ENCODE measurements at regions not wholly inside any gene's neighbourhood (a gene's known extent, or its start where the extent isn't known, plus 50 kb on each side); places are given as distances from the start of the nearest gene placed in this dataset.

DNA sequence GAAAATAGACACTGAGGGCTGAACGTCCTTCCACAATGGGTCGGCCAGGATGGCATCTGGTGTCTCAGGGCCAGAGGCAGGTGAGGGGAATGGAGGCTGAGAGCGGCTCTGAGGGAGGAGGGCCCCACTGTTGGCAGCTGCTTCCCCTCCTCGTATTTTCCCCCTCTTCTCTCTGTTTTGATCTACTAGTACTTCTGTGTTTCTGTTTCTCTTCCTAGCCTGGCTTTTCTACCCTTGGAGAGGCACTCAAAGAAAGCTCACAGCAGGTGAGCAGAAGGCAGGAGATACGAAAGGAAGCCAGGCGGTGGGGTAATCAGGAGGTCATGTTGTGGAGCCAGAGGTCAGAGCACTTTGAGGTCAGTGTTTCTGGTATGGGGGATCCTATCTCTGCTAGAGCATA, 151.8 kb upstream of the GATB start:
- no peak for DNase-seq (ENCODE audit: low spot score in 2 of 2)
- Histone ChIP-seq H3K36me3 (replicated peaks) (no peaks in the 10 kb centered on the region), H3K27me3 (ENCODE audit: low read depth) (no peaks in the 10 kb centered on the region), H3K4me3 (no peak overlapping the region), H3K4me1 (no peaks in the 10 kb centered on the region), H3K9me3 (no peaks in the 10 kb centered on the region)
- in situ Hi-C loops (cut with MboI; ENCODE audit: low sequenced_read_pairs) = no loop called here

DNA sequence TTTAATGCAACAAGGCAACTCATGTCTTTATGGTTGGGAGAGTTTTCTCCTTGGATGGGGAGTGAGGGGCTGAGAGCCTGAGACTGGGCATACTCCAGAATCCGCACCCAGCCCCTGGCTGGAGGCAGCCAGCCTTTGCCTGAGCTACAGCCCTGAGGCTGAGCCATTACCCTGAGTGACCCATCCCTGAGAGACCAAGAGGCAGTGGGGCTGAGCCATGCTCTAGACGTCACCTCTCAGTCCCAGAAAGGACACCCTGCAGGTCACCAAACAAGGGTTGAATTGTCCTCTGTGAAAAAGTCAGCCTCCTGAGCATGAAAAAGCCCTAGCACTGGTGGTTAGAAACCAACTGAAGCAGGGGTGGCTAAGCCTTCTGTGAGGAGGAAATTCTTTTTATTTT, 151.2 kb upstream of the GATB start:
- Histone ChIP-seq H3K4me3 (no peak overlapping the region), H3K27me3 (ENCODE audit: low read depth) (no peaks in the 10 kb centered on the region), H3K9me3 (no peaks in the 10 kb centered on the region), H3K4me1 (no peaks in the 10 kb centered on the region), H3K36me3 (replicated peaks) (no peaks in the 10 kb centered on the region)
- no peak for DNase-seq (ENCODE audit: low spot score in 2 of 2)
- in situ Hi-C loops (cut with MboI; ENCODE audit: low sequenced_read_pairs) = no loop called here

GRCh38 chr4:151908734-151909497, 148.1 kb upstream of the GATB start:
- Histone ChIP-seq H3K4me3 (no peak overlapping the region), H3K27me3 (ENCODE audit: low read depth) (no peaks in the 10 kb centered on the region), H3K4me1 (no peaks in the 10 kb centered on the region), H3K9me3 (no peaks in the 10 kb centered on the region), H3K36me3 (replicated peaks) (no peaks in the 10 kb centered on the region)
- in situ Hi-C loops (cut with MboI; ENCODE audit: low sequenced_read_pairs) = no loop called here
- no peak for DNase-seq (ENCODE audit: low spot score in 2 of 2)

DNA sequence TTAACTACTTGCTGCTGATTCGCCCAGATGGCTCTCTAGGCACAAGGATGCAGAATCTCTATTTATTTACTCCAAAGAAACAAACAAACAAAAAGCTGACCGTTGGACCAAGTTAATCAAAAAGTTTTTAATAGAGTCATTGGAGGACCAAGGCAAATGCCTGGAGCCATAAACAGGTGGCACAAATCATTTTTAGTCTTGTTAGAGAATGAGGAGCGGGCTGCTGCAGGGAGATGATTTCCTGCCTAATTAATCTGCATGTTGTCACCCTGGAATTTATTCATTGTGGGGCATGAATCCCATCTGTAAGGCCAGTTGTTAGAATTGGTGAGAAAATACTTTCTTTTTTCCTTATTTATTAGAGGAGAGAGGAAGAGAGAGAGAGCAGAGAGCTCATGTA, 147.4 kb upstream of the GATB start:
- no peaks in the 10 kb centered on the region for H3K36me3 ChIP-seq (replicated peaks)
- H3K27me3 ChIP-seq (ENCODE audit: low read depth) = no peaks in the 10 kb centered on the region
- no peaks in the 10 kb centered on the region for H3K4me1 ChIP-seq
- no peak overlapping the region for H3K4me3 ChIP-seq
- H3K9me3 ChIP-seq = no peaks in the 10 kb centered on the region
- no peak for DNase-seq (ENCODE audit: low spot score in 2 of 2)
- in situ Hi-C loops (cut with MboI; ENCODE audit: low sequenced_read_pairs) = no loop called here

DNA sequence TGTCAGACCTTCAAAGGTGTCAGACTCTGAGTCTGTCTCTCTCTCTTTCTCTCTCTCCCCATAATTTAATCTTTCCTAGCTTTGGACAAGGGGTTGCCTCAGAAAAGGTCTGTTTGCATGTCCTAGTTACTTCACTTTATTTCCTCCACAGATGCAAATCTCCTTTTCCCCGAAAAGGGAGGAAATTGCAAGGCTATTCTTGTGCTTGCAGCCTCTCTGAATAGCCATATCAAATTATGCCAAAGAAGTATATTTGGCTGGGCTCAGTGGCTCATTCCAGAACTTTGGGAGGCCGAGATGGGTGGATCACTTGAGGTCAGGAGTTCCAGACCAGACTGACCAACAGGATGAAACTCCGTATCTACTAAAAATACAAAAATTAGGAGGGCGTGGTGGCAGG, 145.6 kb upstream of the GATB start:
- H3K36me3 ChIP-seq (replicated peaks) = no peaks in the 10 kb centered on the region
- no peak for DNase-seq (ENCODE audit: low spot score in 2 of 2)
- no peaks in the 10 kb centered on the region for H3K9me3 ChIP-seq
- H3K4me3 ChIP-seq = no peak overlapping the region
- H3K27me3 ChIP-seq (ENCODE audit: low read depth) = no peaks in the 10 kb centered on the region
- in situ Hi-C loops (cut with MboI; ENCODE audit: low sequenced_read_pairs) = no loop called here
- no peaks in the 10 kb centered on the region for H3K4me1 ChIP-seq

DNA sequence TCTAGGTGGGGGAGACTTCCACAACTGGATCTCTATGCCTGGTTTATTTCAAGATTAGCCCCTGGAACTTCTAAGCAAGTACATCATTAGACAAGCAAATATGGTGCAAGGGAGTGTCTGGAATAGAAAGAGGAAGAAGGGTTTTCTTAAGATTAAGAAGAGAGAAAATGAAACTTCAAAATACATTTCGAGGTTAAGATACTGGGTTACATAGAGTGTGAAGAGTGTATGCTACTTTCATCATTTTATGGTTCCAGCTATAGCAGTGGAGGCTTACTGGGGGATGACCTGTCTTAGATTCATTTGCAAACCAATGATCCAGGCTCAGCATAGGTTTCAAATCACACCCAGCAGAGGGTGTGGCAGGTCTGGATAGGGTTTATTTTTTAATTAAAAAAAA, 144.4 kb upstream of the GATB start:
- in situ Hi-C loops (cut with MboI; ENCODE audit: low sequenced_read_pairs) = no loop called here
- H3K4me3 ChIP-seq = no peak overlapping the region
- H3K27me3 ChIP-seq (ENCODE audit: low read depth) = no peaks in the 10 kb centered on the region
- H3K36me3 ChIP-seq (replicated peaks) = no peaks in the 10 kb centered on the region
- no peaks in the 10 kb centered on the region for H3K9me3 ChIP-seq
- no peaks in the 10 kb centered on the region for H3K4me1 ChIP-seq
- no peak for DNase-seq (ENCODE audit: low spot score in 2 of 2)

DNA sequence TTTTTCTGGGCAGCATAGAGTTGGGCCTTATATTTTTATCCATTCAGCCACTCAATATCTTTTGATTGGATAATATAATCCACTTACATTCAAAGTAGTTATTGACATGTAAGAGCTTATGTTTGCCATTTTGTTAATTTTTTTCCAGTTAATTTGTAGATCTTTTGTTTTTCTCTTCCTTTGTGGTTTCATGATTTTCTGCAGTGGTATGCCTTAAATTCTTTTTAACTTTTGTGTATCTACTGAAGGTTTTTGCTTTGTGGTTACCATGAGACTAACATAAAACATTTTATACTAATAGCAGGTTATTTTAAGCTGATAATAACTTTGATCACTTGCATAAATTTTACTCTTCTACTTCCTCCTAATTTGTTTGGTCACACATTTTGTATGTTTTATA, 140.8 kb upstream of the GATB start:
- in situ Hi-C loops (cut with MboI; ENCODE audit: low sequenced_read_pairs) = no loop called here
- no peak for DNase-seq (ENCODE audit: low spot score in 2 of 2)
- Histone ChIP-seq H3K27me3 (ENCODE audit: low read depth) (no peaks in the 10 kb centered on the region), H3K4me1 (no peaks in the 10 kb centered on the region), H3K9me3 (no peaks in the 10 kb centered on the region), H3K36me3 (replicated peaks) (no peaks in the 10 kb centered on the region), H3K4me3 (no peak overlapping the region)

- DNase-seq (ENCODE audit: low spot score in 2 of 2) = no peak
- Histone ChIP-seq H3K4me3 (no peak overlapping the region), H3K27me3 (ENCODE audit: low read depth) (no peaks in the 10 kb centered on the region), H3K4me1 (no peaks in the 10 kb centered on the region), H3K36me3 (replicated peaks) (no peaks in the 10 kb centered on the region), H3K9me3 (no peaks in the 10 kb centered on the region)
- in situ Hi-C loops (cut with MboI; ENCODE audit: low sequenced_read_pairs) = no loop called here
These were observed 136.1 kb upstream of the GATB start for GRCh38 chr4:151896880-151897279.

DNA sequence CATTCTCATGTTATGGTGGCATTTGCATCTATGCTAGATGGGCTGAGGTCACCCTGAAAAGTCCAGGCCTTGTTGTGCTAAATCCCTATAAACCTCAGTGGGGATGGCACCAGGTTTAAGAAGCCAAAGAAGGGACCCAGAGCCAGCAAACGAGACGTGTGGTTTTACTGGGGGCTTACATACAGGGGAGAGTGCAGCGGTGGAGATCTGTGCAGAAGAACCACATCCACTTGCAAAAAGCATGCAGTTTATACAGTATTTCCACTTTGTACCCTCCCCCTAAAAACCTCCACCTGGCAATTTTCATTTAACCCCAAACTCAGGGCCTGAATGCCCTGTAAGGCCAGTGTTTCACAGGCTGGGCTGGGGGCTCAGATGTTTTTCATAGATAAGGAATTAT, 134.9 kb upstream of the GATB start:
- DNase-seq (ENCODE audit: low spot score in 2 of 2) = no peak
- H3K9me3 ChIP-seq = no peaks in the 10 kb centered on the region
- in situ Hi-C loops (cut with MboI; ENCODE audit: low sequenced_read_pairs) = no loop called here
- H3K4me3 ChIP-seq = no peak overlapping the region
- no peaks in the 10 kb centered on the region for H3K4me1 ChIP-seq
- H3K36me3 ChIP-seq (replicated peaks) = no peaks in the 10 kb centered on the region
- H3K27me3 ChIP-seq (ENCODE audit: low read depth) = no peaks in the 10 kb centered on the region

DNA sequence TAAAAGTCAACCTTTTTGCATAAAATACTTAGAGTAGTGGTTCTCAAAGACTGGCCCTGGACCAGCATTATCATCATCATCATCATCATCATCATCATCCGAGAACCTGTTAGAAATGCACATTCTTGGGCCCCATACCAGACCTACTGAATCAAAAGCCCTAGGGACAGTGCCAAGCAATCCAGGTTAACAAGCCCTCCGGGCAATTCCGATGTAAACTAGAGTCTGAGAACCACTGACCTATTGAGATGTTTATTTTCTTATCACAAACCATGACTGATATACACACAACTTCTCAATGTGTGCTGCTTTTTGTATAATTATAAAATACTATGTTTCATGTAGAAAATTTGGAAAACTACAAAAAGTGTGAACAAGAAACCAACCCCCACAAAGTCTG, 133.4 kb upstream of the GATB start:
- in situ Hi-C loops (cut with MboI; ENCODE audit: low sequenced_read_pairs) = no loop called here
- no peaks in the 10 kb centered on the region for H3K36me3 ChIP-seq (replicated peaks)
- H3K9me3 ChIP-seq = no peaks in the 10 kb centered on the region
- H3K27me3 ChIP-seq (ENCODE audit: low read depth) = no peaks in the 10 kb centered on the region
- H3K4me1 ChIP-seq = no peaks in the 10 kb centered on the region
- no peak for DNase-seq (ENCODE audit: low spot score in 2 of 2)
- H3K4me3 ChIP-seq = no peak overlapping the region

- in situ Hi-C loops (cut with MboI; ENCODE audit: low sequenced_read_pairs) = no loop called here
- H3K4me3 ChIP-seq = no peak overlapping the region
- no peak for DNase-seq (ENCODE audit: low spot score in 2 of 2)
These were observed 127.6 kb upstream of the GATB start for GRCh38 chr4:151888367-151888866.

GRCh38 chr4:151887816-151888180, 127.0 kb upstream of the GATB start:
- H3K9me3 ChIP-seq = no peaks in the 10 kb centered on the region
- H3K27me3 ChIP-seq (ENCODE audit: low read depth) = no peaks in the 10 kb centered on the region
- H3K36me3 ChIP-seq (replicated peaks) = no peaks in the 10 kb centered on the region
- H3K4me3 ChIP-seq = no peak overlapping the region
- DNase-seq (ENCODE audit: low spot score in 2 of 2) = no peak
- H3K4me1 ChIP-seq = no peaks in the 10 kb centered on the region
- in situ Hi-C loops (cut with MboI; ENCODE audit: low sequenced_read_pairs) = no loop called here

More at GRCh38 chr4:151888367-151888866, 127.6 kb upstream of the GATB start:
- H3K4me1 ChIP-seq = no peaks in the 10 kb centered on the region
- no peaks in the 10 kb centered on the region for H3K36me3 ChIP-seq (replicated peaks)
- H3K27me3 ChIP-seq (ENCODE audit: low read depth) = no peaks in the 10 kb centered on the region
- no peaks in the 10 kb centered on the region for H3K9me3 ChIP-seq

- in situ Hi-C loops (cut with MboI; ENCODE audit: low sequenced_read_pairs) = no loop called here
- Histone ChIP-seq H3K9me3 (no peaks in the 10 kb centered on the region), H3K27me3 (ENCODE audit: low read depth) (no peaks in the 10 kb centered on the region), H3K4me1 (no peaks in the 10 kb centered on the region), H3K36me3 (replicated peaks) (no peaks in the 10 kb centered on the region), H3K4me3 (no peak overlapping the region)
- DNase-seq (ENCODE audit: low spot score in 2 of 2) = no peak
These were observed 126.4 kb upstream of the GATB start for GRCh38 chr4:151887031-151887815.

DNA sequence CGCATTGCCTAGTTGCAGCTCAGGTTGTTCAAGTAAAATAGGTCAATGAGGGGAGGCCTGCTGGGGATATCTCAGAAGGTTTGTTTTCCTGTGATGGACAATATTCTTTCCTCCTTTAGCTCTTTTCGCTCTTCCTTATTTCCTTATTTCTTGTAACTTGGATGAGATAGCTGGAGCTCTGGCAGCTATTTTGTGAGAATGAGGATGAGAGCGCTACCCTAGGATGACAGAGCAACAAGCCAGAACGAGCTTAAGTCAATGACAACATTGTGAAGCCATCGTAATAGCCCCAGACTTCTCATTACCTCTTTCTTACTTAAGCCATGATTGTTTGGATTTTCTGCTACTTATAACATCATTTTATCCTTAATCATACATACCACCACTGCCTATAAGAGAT, 124.3 kb upstream of the GATB start:
- H3K36me3 ChIP-seq (replicated peaks) = no peaks in the 10 kb centered on the region
- DNase-seq (ENCODE audit: low spot score in 2 of 2) = no peak

More for the DNA sequence above, 124.3 kb upstream of the GATB start:
- Histone ChIP-seq H3K4me1 (no peaks in the 10 kb centered on the region), H3K27me3 (ENCODE audit: low read depth) (no peaks in the 10 kb centered on the region), H3K4me3 (no peak overlapping the region), H3K9me3 (no peaks in the 10 kb centered on the region)
- in situ Hi-C loops (cut with MboI; ENCODE audit: low sequenced_read_pairs) = no loop called here
